Activated gamma-delta T cell treated with Interleukin-2 at 50 U/mL for 16 hours (primary cell): ENCODE measurements at regions not wholly inside any gene's neighbourhood (a gene's known extent, or its start where the extent isn't known, plus 50 kb on each side); places are given as distances from the start of the nearest gene placed in this dataset.
A peak's percentile ranks its signal among the peaks of the same experiment; 100 is the strongest.
"Not testable (repeated sequence)": the region's sequence is repeated elsewhere in the genome, so short reads cannot be mapped to it uniquely, and the experiment has no call there.

Experiments
- DNase-seq: peaks from one replicate; pipeline ENCODE4 v3.0.0-alpha.2; 2020

DNA sequence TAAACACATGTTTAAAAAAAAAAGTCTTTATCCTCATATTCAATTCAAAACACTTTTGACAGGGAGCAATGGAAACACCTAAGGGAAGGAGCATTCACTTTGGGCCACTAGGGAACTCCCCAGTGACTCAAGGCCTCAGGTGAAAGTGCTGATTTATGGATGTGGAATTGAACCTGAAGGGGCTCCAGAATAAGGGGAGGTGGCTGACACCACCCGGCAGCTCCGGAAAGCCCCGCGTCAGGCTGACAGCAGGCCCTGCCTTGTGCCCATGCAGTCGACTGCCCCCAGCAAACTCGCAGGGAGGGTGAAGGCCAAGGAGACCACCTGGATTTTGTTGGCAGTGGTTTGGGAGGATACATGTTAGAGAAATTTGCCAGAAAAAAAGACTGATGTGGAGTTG is 275.3 kb upstream of the NCKAP5 start:
- DNase-seq = no peak

DNA sequence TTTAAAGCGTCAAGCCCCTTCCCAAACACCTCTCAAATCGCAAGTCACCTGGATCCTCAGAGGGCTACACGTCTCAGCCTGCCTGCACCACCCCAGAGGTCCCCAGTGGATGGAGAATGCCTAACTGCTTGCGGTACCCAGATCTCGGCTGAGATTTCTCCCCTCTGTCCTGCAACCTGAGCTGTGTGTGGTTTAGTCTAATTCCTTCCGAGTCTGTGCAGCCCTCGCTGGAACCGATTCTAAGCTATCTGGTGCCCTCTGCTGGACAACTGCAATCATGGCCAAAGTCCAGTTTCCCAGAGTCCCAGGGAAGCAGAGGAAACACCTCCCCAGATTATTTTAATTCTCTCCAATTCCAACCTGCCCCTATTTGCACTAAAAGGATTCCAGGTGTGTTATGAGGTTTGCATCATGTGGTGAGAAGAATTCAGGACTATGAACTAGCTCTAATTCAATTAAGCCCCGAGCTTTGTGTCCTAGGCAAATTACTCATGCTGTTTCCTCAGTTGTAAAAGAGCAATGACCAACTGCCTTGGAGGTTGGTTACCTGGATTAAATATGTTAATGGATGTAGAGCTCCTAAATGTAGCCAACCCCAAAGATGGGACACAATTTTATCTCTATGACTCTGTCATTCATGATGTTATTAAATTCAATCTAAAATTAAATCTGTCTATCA is 276.1 kb upstream of the NCKAP5 start:
- peak; percentile 44 for DNase-seq

DNA sequence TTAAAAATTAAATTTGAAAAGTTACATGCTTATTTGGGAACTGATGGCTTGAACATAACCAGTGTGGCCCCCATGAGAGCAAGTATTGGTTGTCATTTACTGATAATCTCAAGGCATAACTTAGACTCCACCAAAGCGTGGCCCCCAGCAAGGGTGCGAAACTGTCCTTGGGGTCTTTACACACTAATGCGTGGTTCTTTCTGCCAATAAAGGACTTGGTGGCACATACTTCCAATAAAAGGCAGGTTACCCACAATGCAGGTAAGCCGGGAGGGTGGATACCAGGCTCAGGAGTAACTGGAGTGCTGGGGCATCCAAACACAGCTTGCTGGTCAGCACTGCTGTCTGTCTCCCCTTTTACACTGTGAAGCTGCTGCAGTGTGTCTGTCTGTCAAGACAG is 278.2 kb upstream of the NCKAP5 start:
- no peak for DNase-seq

DNA sequence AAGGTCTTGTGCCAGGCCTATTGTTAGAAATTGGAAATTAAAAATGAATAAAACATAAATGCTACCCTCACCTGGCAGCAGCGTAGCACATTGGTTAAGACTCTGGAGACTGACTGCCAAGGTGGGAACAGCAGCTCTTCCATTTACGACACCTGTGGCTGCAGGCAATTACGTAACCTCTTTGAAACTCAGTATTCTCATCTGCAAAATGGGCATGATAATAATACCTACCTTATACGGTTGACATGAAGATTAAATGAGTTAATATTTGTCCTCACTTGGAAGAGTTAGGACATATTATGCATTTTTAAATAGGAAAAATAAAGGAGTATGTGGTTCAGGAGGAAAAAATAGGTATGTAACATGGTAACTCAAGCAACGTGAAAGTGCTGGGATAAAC is 279.3 kb upstream of the NCKAP5 start:
- no peak for DNase-seq

DNA sequence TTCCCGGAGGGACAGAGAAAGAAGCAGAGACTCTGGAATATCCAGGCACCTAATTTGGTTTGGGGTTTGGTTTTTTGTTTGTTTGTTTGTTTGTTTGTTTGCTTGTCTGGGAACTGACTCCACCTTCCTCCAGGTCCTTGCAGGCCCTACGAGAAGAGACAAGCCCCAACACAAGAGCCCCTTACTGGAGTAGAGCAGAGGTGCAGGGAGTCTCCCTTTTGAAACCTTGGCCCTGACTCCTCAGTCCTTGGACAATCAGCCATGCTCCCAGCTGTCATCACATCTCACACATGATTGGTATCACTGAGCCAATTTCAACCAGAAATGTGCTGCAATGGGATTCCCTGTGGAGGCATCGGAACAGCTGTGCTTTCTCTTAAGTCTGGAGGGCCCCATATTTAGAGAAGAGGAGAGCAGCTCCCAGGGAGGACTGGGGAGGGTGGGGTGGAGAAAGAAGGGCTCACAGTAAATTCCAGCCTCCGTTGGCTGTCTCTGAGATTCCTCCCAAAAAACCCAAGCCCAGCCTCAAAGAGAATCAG is 279.9 kb upstream of the NCKAP5 start:
- DNase-seq = no peak

DNA sequence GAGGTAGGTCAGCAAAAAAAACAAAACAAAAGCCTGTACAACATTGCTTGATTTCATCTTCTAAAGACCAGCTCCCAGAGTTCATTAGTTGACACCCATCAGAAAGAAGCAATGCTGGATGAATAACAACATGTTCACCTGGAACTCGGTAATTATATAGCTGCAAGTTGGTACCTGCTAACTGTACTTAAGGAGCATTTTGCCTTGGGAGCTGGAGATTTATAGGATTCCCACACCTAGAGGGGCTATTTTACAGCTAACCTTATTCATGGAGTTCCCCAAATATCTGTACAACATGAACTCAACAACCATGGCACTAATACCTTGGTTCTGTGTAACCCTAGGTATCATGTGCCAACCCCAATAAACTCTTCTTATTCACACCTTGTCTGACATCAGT is 281.1 kb upstream of the NCKAP5 start:
- no peak for DNase-seq

DNA sequence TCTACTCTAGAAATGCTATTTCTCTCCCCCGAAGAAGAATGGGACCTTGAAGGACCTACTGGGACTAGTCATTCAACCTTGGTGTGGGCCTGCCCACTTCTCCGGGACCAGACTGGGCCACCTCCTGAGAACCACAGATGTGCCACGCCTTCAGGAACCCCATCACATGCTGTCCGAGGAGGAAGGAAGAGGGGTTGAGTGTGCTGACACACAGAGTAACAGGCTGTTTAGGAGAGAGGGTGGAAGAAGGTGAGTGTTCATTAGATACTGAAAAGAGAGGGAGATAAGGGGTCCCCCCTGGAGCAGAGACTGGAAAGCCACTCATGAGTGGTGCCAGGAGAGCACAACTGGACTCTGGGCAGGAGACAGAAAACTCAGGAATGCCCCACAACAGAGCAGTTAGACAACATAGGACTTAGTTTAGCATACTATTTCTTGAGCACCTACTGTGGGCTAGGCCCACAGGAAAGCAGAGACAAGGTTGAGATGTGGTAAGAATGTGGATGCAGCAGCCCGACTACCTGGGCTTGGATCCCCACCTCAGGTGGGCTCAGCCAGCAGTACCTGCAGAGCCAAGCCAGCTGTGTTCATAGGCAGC is 286.4 kb upstream of the NCKAP5 start:
- DNase-seq = no peak

DNA sequence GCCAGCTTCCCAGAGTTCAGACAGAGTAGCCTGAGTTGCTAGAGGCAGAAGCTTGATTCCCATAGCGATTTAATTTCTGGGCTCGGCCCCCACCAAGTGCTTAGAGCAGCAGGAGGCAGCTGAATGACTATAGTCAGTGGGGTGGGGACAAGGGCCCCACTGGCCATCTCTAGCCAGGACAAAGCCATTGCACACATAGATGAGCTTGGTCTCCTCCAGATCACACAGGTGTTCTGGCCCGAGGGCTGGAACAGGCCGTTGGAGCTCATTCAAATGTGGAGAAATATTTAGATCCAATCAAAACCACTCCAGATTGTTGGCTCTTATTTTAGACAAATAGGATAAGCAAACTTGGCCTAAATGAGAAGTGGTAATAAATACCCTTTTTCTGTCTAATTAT is 287.3 kb upstream of the NCKAP5 start:
- no peak for DNase-seq

DNA sequence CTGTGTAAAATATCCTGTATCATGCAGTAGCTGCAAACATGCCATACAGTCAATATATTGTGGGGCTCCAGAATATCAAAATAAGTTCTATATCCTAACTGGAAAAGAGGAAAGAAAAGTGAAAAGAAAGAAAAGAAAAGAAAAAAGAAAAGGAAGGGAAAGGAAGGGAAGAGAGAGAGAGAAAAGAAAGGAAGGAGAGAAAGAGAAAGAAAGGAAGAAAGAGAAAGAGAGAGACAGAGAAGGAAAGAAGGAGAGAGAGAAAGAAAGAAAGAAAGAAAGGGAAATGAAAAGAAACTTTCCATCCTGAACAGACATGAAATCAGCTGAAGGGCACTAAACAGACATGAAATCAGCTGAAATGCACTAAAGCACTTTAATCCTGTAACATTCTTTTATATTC is 288.4 kb upstream of the NCKAP5 start:
- DNase-seq = no peak

DNA sequence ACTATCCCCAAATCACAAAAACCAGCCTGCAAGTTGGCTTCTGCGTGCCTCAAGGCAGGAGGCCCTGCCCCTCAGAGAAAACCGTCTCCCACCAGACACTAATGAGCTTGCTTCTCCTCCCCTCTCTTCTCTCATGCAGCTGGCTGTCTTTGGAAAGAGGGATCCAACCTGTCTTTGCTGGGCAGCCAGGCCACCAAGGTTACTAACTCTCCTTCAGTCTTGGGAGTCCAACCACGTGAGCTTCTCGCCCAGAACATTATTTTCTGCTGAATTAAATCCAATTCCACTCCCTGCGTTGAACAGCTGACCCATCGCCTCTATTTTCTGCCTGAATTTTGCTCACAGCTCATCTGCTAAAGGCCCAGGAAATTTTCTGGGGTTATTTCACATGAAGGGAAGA is 291.3 kb upstream of the NCKAP5 start:
- no peak for DNase-seq

DNA sequence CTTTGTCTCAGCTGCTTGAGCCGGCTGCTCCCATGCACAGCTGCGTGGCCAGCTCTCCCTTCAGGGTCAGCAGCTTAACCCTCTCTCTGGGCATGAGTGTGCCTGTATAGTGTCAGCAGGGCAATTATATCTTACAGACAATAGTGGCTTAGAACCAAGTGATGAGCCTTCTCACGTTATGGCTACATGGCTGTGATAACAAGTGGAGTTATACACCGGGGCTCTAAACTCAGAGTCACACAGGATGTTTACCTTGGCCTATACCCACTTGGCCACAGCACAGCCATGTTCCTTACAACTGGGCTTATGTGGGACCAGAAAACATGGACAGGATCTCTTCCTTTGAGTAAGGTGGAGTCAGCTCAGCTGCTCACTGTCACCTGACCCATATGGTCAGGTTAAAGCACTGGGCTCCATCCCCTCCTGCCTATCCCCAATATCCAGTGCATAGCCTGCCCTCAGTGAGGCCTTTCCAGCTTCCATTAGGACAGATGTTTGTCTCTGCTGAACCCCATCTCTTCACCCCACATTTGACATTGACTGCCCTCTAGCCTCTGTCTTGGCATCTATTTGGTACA is 294.2 kb upstream of the NCKAP5 start:
- no peak for DNase-seq

DNA sequence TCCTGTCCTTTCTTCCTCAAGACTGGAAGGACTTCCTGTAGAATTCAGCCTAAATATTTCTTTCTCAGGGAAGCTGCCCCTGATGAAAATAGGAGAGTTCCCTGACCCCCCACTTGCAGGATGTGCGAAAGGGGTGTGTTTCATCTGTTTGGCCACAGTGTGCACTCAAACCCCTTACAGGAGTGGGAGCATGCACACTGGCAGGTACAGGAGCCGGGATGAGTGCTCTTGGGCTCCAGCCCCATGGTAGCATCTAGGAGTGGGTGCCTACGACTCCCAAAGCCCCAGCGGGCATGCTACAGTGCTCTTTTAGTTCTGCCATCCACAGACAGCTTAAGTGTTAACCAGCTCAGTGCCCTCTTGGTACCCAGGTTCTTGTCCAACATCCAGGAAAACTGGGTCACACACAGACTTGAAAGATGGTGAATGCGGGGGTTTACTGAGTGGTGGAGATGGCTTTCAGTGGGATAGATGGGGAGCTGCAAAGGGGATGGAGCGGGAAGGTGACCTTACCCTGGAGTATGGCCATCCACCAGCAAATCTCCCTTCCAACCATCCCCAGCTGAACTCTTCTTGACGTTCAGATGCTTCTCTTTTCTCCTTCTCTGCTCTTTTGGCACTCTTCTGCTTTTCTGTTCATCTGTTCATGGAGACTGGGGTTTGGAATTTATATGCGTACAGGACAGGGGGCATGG is 295.0 kb upstream of the NCKAP5 start:
- no peak for DNase-seq

DNA sequence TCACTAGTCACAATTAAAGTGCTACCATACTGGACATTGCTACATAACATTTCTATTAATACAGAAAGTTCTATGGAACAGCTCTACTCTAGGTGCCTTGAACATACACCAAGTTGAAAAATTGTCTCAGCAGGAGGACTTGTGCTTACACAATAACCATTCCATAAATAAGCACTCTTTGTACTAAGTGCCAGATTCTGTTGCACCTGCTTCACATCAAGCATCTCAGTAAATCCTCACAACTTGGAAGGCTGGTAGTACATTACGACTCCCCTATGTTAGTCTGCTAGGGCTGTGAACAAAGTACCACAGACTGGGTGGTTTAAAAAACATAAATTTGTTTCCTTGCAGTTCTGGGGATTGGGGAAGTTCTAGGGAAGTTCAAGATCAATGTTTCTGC is 296.9 kb upstream of the NCKAP5 start:
- DNase-seq = no peak

DNA sequence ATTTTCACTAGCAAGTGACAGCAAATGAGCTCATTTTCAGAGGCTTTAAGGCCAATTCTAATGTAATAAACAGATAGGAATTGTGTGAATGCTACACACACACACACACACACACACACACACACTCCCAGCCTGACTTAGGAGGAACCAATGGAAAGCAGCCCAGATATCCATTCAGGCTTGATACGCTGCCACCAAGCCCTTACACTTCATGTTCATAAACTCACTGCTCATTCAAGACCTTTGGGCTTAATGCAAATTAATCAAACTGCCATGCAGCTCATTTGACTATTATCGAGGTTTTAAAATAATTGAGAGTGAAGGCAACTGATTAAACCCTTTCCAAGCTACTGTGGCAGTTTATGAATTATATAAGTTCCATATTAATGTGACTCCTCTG is 298.9 kb upstream of the NCKAP5 start:
- DNase-seq = no peak

DNA sequence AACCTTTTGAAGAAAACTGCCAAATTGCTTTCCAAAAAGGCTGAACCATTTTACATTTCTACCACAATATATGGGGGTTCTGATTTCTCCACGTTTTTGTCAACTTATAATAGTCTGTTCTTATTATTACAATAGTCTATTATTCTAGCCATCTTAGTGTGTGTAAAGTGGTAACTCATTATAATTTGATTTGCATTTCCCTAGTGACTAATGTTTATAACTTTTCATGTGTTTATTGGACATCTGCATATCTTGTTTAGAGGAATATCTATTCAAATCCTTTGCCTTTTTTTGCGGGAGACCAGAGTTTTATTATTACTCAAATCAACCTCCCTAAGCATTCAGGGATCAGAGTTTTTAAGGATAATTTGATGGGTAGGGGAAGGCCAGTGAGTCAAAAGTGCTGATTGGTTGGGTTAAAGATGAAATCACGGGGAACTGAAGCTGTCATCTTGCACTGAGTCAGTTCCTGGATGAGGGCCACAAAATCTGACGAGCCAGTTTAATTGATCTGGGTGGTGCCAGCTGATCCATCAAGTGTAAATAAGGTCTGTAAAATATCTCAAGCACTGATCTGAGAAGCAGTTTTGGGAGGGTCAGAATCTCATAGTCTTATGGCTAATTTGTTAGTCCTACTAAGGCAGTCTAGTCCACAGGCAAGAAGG is 303.4 kb upstream of the NCKAP5 start:
- no peak for DNase-seq

DNA sequence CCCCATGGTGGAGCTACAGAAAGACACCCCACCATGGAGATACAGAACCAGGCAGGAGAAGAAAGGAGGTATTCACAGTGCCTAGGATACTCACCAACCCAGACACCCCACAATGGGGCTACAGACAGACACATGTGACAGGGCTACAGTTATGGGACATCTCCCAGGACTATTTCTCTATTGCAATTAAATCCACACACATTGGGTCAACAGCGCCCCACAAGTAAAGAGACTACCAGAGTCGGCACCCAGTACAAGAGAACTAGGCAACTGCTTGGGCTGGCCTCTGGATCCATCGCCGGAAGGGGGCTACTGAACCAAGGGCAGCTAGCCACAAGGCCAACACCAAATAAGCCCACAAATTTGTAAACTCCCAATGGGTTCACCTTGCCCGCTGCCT is 310.1 kb upstream of the NCKAP5 start:
- DNase-seq = no peak

DNA sequence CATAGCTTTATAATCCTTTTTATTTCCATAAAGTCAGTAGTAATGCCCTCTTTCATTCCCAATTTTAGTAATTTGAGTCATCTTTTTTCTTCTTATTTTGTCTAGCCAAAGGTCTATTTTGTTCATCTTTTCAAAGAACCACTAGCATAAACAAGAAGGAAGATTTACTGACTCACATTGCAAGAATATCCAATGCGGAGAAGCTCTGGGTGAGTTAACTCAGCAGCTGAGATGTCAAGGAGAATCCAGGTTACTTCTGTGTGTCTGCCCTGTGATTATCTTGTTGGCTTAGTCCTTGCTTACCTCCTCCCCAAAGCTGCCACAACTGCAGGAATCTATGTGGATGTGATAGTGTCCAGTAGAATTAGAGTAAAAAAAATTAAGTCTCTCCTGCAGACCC is 311.4 kb upstream of the NCKAP5 start:
- no peak for DNase-seq

DNA sequence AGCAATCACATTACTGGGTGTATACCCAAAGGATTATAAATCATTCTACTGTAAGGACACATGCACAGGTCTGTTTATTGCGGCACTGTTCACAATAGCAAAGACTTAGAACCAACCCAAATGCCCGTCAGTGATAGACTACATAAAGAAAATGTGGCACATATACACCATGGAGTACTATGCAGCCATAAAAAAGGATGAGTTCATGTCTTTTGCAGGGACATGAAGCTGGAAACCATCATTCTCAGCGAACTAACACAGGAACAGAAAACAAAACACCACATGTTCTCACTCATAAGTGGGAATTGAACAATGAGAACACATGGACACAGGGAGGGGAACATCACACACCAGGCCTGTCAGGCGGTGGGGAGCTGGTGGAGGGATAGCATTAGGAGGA is 313.9 kb upstream of the NCKAP5 start:
- DNase-seq = not testable (repeated sequence)

DNA sequence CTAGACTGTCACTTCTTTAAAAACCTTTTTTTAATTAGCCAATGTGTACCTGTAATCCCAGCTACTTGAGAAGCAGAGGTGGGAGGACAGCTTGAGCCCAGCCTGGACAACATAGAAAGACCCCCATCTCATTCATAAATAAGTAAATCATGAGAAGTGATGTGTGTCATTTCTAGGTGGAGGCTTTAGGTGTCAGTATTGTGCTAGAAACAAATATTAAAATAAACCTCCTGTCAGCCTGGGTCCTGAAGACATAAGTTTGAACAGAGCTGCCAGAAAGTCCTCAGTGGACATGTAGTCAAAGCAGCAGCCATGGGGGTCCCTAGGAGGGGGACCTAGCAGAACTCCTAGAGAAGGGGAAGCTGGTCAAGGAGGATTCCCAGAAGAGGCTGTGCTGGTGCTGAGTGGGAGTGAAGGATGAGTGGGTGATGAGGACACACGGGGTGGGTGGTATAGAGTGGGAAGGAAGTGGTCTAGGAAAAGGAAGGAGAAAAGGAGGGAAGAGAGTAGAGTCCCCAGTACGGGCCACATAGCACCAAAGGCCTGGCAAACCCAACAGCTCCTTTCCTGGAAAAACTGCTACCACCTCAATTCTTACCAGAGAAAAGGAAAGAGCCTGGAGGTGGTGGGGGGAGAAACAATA is 316.6 kb upstream of the NCKAP5 start:
- no peak for DNase-seq

DNA sequence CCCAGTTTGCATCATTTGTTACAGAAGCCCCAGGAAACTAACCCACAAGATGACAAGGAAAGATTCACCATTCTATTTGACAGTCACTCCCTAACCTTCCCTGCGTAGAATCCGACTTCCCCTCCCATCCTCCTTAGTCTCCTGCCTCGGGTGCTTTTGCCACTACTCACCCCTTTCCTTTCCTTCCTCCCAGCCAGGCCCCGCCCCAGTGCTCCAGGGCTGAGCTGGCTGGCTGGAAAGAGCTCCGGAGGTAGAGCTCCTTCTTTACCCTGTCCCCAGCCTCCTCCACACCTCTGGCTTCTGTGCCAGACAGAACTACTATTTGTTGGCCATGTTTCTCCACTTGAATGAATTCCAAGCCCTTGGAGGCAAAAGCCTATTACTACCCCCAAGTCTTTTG is 317.6 kb upstream of the NCKAP5 start:
- DNase-seq = no peak

DNA sequence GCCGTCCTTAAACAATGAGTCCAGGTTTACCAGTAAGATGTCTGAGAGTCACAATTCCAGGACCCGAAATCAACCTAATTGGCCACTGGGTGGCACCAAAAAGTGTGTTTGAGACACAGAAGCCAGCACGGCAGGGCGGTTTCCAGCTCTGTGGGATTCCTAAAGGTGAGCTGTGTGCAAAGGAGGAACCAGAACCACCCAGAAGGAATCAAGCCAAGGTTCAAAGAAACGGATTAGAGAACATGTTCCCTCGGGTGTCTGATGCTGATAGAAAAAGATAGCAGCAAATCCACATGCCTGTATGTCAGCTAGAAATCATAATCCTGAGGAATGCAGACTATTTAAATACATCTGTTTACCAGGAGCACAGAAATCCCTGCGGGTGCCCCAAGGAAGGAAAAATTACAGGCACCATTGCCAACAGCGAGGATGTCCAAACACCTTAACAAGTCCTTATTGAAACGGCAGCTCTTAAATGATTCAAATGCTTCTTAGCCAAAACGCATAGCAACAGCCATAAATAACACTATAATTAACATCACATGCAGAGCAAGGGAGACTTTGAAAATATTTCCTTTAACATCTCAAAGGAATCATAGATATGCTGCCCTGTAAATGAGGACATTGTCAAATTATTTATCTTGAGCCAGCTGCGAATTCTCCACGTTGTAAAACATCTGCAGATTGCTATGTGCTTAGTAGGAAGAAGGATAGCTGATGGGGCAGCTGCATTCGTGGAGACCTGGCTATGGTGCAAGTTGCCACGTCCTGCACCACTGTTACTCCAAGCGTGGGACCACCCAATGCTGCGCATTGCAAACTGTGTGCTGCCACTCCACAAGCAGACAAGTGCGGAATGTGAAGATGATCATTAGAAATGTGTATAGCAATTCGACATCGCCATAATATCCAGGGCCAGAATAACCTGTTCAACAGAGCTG is 318.7 kb upstream of the NCKAP5 start:
- DNase-seq = peak; percentile 33

DNA sequence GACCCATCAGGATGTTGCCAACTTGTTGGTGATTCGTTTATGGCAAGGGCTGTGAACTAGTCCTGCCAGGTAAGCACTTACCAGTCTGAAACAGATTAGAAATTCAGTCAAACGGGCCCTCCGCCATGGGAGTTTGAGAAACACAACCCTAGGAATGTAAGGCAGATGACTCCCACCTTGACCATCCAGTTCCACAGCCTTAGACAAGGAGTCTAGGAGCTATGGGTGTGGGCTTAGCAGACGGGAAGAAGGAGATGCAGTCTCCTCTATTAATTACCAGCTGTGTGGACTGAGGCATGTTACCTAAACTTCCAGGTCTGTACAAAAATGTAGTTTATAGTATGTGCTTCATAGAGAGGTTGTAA is 319.4 kb upstream of the NCKAP5 start:
- DNase-seq = no peak
